H1 (cell line): ENCODE measurements at regions not wholly inside any gene's neighbourhood (a gene's known extent, or its start where the extent isn't known, plus 50 kb on each side); places are given as distances from the start of the nearest gene placed in this dataset.

Source experiments
- BRCA1 ChIP-seq: IDR thresholded peaks from 2 replicates; pipeline ENCODE4 v1.6.1; 2012; ENCODE audit warnings: low read depth, low read length, improper control_type of control experiment
- CEBPB ChIP-seq: IDR thresholded peaks from 2 replicates; pipeline ENCODE4 v1.6.1; 2012; ENCODE audit warnings: low read depth, low read length
- CHD2 ChIP-seq: IDR thresholded peaks from 2 replicates; pipeline ENCODE4 v1.6.1; 2012; ENCODE audit warnings: low read length, improper control_type of control experiment
- PHF8 ChIP-seq: fragments of 200-600 bp; sonication (generic); conservative IDR thresholded peaks from 2 replicates; pipeline ENCODE4 v1.7.1; 2012; ENCODE audit warnings: low read depth, mild to moderate bottlenecking, inconsistent platforms, low read length, moderate library complexity
- POLR2AphosphoS5 ChIP-seq: IDR thresholded peaks from 2 replicates; pipeline ENCODE4 v1.6.1; 2011; ENCODE audit warnings: low read depth, low read length
- RBBP5 ChIP-seq: IDR thresholded peaks from 2 replicates; pipeline ENCODE4 v1.7.1; 2012; ENCODE audit warnings: low read depth, mild to moderate bottlenecking, inconsistent platforms, low read length, moderate library complexity, borderline replicate concordance
- SP2 ChIP-seq: IDR thresholded peaks from 2 replicates; pipeline ENCODE4 v1.6.1; 2012; ENCODE audit warnings: mild to moderate bottlenecking, low read length, inconsistent platforms
- TEAD4 ChIP-seq: IDR thresholded peaks from 2 replicates; pipeline ENCODE4 v1.6.1; 2012; ENCODE audit warnings: low read depth, low read length, inconsistent platforms, mixed read lengths
- TF ChIP-seq, protein P1 (sequence below): fragments of 300-600 bp; sonication (generic); IDR thresholded peaks from 2 replicates; pipeline ENCODE4 v1.7.1; 2012; ENCODE audit warnings: low read length, moderate library complexity, mild to moderate bottlenecking, inconsistent platforms; ENCODE audit not compliant: insufficient replicate concordance
- TF ChIP-seq, protein P2 (sequence below): IDR thresholded peaks from 2 replicates; pipeline ENCODE4 v1.6.1; 2011; ENCODE audit warnings: low read depth, mild to moderate bottlenecking, low read length; ENCODE audit not compliant: insufficient read depth

DNA sequence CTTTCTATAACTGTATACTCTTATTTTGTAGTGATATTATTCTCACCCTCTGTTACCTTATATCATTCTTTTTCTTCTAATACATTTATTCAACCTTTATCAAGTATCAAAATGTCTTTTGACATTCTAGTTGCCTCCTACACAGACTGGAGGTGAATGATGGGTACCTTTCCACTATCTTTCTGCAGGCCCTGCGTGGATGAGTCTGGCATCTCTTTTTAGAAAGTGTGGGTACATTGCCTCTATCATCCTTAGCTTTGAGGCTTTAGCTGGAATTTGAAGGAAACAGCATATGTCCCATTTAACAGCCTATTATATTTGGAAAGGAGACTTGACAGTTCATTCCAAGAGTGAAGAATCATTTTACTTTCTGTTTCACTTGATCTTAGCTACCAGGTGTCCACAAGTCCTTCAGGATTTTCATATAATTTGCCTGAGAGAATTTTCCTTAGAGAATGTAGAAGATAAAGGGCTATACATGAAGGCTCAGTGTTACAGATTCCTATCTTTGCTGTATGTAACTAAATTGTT lies 192.0 kb downstream of the CWF19L2 start (continued):
- TF ChIP-seq, protein P1, sequence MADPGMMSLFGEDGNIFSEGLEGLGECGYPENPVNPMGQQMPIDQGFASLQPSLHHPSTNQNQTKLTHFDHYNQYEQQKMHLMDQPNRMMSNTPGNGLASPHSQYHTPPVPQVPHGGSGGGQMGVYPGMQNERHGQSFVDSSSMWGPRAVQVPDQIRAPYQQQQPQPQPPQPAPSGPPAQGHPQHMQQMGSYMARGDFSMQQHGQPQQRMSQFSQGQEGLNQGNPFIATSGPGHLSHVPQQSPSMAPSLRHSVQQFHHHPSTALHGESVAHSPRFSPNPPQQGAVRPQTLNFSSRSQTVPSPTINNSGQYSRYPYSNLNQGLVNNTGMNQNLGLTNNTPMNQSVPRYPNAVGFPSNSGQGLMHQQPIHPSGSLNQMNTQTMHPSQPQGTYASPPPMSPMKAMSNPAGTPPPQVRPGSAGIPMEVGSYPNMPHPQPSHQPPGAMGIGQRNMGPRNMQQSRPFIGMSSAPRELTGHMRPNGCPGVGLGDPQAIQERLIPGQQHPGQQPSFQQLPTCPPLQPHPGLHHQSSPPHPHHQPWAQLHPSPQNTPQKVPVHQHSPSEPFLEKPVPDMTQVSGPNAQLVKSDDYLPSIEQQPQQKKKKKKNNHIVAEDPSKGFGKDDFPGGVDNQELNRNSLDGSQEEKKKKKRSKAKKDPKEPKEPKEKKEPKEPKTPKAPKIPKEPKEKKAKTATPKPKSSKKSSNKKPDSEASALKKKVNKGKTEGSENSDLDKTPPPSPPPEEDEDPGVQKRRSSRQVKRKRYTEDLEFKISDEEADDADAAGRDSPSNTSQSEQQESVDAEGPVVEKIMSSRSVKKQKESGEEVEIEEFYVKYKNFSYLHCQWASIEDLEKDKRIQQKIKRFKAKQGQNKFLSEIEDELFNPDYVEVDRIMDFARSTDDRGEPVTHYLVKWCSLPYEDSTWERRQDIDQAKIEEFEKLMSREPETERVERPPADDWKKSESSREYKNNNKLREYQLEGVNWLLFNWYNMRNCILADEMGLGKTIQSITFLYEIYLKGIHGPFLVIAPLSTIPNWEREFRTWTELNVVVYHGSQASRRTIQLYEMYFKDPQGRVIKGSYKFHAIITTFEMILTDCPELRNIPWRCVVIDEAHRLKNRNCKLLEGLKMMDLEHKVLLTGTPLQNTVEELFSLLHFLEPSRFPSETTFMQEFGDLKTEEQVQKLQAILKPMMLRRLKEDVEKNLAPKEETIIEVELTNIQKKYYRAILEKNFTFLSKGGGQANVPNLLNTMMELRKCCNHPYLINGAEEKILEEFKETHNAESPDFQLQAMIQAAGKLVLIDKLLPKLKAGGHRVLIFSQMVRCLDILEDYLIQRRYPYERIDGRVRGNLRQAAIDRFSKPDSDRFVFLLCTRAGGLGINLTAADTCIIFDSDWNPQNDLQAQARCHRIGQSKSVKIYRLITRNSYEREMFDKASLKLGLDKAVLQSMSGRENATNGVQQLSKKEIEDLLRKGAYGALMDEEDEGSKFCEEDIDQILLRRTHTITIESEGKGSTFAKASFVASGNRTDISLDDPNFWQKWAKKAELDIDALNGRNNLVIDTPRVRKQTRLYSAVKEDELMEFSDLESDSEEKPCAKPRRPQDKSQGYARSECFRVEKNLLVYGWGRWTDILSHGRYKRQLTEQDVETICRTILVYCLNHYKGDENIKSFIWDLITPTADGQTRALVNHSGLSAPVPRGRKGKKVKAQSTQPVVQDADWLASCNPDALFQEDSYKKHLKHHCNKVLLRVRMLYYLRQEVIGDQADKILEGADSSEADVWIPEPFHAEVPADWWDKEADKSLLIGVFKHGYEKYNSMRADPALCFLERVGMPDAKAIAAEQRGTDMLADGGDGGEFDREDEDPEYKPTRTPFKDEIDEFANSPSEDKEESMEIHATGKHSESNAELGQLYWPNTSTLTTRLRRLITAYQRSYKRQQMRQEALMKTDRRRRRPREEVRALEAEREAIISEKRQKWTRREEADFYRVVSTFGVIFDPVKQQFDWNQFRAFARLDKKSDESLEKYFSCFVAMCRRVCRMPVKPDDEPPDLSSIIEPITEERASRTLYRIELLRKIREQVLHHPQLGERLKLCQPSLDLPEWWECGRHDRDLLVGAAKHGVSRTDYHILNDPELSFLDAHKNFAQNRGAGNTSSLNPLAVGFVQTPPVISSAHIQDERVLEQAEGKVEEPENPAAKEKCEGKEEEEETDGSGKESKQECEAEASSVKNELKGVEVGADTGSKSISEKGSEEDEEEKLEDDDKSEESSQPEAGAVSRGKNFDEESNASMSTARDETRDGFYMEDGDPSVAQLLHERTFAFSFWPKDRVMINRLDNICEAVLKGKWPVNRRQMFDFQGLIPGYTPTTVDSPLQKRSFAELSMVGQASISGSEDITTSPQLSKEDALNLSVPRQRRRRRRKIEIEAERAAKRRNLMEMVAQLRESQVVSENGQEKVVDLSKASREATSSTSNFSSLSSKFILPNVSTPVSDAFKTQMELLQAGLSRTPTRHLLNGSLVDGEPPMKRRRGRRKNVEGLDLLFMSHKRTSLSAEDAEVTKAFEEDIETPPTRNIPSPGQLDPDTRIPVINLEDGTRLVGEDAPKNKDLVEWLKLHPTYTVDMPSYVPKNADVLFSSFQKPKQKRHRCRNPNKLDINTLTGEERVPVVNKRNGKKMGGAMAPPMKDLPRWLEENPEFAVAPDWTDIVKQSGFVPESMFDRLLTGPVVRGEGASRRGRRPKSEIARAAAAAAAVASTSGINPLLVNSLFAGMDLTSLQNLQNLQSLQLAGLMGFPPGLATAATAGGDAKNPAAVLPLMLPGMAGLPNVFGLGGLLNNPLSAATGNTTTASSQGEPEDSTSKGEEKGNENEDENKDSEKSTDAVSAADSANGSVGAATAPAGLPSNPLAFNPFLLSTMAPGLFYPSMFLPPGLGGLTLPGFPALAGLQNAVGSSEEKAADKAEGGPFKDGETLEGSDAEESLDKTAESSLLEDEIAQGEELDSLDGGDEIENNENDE: no peak
- TF ChIP-seq CEBPB: no peak
- no peak for TF ChIP-seq TEAD4
- no peak for TF ChIP-seq CHD2
- TF ChIP-seq BRCA1: no peak
- no peak for TF ChIP-seq RBBP5
- no peak for TF ChIP-seq SP2
- no peak for TF ChIP-seq PHF8
- TF ChIP-seq, protein P2, sequence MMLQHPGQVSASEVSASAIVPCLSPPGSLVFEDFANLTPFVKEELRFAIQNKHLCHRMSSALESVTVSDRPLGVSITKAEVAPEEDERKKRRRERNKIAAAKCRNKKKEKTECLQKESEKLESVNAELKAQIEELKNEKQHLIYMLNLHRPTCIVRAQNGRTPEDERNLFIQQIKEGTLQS: no peak
- TF ChIP-seq POLR2AphosphoS5: no peak
